SKM-1 treated with dmso at 0.1 percent for 144 hours (cell line): ENCODE measurements at regions not wholly inside any gene's neighbourhood (a gene's known extent, or its start where the extent isn't known, plus 50 kb on each side); places are given as distances from the start of the nearest gene placed in this dataset.

Source experiments
- DNase-seq: peaks from one replicate; lab custom pipeline; 2025; ENCODE audit not compliant: unreplicated experiment; lab: John Stamatoyannopoulos, UW

DNA sequence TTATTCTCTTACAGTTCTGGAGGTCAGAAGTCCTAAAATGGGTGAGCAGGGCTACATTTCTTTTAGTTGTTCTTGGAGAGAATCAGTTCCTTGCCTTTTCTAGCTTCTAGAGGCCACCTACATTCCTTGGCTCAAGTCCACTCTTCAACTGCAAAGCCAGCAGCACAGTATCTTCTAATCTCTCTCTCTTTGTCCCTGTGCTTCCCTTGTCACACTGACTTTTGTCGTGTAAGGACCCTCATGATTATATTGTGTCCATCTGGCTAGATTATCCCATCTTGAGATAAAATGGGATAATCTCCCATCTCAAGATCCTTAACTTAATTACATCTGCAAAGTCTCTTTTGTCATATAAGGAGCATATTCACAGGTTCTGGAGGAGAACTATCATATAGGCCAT lies 359.0 kb downstream of the ADRA2A start:
- no peak for DNase-seq

DNA sequence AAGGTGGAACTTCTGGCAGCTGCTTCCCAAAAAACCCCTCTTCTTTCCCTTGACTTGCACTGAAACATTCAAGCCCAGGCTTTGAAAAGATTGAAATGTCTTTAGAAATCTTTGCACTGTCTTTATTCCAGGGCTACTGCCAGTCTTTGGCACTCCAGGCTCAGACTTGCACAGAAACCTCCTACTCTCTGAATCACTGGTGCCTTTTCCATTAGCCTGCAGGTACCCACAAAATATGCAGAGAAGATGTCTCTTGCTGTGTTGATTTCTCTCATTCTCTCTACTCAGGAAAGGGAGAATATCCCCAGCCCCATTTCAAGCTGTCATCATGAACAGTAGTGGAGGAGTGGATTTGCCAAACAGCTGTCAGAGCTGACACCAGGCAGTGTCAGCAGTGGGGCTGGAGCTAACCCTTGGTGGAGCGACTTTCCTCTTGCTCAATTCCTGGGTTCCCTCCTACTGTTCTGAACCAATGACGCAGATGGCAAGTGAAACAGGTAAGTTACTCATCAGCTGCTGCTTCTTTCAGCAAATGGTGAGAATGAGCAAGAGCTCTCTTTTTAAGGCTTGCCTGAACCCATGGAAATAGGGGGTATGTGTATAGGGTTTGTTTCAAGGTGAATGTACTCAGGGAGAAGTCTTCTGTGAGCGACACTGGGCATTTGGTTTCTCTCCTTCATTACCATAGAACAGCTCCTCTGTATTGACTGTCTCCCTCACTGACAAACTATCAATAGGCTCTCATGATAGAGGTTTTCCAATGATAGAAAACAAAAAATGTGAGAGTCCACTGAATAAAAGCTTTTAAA lies 362.4 kb downstream of the ADRA2A start:
- no peak for DNase-seq

DNA sequence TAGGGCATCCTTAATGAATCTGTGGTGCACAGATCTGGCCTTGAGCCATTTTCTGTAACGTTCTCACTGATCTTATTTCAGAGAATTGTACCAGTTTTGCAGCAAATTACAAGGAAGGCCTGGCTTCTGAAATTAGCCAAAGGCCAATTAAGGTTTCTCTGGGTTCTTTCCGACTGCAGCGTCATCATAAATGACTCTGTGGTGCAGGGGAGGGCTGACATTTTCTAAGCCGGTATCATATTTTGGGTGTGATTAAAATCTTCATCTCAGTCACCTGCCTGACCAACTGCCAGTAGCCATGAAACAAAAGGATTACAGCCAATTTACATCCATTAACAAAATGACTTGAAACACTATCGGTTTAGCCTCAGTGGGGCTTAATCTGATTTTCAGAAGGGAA lies 363.7 kb downstream of the ADRA2A start:
- no peak for DNase-seq

DNA sequence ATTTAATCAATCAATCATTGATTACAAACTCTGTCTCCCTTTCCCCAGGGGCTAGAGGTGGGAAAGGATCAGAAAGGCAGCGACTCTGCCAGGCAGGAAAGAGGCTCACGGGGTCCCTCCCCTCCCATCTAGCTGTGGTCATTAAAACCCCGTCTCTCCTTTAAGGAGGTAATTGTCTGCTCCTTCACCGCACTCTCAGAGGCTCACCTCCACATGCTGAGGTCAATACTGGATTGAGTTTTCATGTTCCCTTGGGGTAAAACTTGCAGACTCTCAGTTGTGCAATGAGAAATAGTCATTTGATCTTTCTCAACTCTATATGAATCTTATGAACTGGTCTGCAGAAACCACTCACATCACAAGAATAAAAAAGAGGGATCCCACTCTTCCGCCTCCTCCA lies 368.8 kb downstream of the ADRA2A start:
- DNase-seq, result no peak

DNA sequence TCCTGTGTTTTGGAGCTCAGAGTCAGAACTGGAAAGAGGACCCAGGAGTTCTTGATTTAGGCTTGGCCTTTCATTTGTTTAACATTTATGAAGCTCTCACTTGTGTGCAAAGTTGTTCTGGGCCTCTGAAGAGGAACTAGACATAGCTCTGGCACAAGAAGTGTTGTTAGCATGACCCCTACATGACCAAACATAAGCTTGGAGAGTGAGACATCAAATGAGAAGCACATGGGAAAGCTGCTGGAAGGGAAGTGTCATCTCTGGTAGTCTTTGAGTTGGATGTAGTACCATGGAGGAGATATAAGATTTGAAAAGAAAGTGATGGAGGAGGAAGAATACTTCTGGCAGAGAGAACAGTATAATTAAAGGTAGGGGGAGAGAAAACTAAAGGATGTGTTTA lies 370.1 kb downstream of the ADRA2A start:
- DNase-seq, result no peak

DNA sequence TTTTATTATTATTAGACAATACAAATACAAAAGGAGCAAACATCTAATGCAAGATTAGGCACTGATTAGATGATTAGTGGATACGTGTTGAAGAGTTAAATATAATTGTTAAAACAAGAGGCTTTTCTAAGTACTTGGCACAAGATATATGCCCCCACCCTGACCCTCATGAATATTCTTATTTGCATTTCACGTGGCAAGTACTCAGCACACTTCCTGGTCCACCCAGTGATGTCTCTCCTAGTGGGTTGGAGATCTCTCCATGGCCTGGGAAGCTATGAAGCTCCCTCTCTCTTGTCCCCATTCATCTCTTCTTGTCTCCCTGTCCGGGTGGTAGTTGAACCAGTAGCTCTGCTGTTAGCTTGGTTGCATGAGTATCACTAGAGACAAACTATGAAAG lies 375.3 kb downstream of the ADRA2A start:
- DNase-seq, result no peak

DNA sequence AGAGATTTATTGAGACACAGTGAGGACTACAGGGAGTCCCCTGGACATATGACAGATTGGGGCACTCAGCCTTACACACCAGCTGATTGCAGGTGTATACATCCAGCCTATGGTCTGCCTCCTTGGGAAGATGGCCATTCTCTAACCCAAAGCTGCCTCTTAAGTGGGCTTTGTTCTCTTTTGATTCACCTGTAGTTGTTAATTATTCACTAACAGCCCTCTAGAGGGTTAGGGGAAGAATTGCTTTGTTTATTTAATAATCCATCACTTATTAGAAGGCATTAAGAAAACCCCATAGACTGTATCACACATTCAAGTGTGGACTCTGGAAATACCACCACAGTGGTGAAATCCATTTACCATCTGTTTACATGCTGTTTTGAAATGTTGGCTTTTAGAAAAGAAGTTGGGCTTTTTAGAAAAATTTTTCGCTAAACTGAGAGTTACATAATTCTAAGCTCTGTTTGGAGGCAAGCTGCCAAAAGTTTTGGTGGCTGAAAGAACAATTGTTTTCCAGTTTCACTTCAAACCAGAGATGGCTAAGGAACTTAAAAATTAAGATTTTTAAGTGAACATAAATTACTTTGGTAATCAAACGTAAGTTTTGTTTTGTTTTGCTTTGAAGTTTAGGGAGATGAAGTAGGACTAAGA lies 379.1 kb downstream of the ADRA2A start:
- DNase-seq, result no peak

DNA sequence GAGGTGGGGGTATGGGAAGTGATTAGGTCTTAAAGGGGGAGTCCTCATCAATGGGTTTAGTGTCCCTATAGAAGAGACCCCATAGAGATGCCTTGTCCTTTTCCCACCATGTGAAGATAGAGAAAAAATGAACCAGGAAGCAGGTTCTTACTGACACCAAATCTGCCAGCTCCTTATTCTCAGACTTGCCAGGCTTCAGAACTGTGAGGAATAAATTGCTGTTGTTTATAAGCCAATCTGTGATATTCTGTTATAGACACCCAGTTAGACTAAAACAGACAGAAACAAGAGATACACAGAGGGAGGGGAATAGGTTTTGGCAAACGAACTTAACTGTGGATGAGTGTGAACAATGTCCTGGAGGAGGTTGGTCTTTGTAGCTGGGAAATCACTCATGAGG lies 381.4 kb downstream of the ADRA2A start:
- DNase-seq, result no peak

DNA sequence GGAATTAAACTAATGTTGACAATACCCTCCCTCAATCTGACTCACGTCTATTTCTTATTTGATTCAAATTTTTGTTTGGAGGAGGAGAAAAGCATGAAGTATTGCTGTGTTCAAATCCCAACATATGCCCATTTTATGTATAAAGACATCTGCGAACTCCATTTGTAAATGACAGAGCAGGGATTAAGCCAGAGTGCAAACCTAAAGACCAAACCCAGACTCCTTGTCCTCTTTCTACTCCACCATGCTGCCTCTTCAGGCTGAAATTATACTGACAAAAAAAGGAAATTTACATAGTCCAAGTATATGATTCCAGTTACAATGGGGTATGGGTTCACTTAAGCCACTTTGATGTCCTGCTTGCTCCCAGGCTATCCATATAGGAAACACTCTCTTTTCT lies 383.1 kb downstream of the ADRA2A start:
- no peak for DNase-seq

DNA sequence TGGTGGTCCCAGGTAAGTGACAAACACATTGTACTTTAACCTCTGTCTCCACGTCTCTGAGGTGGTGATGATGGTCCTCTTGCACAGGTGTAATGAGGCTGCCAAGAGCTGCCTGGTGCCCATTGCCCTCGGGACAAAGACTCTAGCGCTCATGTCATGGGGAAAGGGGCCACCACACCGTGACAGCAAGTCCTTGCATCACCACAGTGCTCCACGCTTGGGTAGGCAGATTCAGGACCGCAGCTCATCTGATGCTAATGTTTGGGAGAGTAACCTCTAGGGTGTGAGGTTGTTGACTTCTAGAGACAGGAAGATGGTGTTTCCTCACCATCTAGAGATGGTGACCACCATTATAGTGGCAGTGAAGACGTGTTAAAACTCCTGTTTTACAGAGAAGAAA lies 395.6 kb downstream of the ADRA2A start:
- no peak for DNase-seq

DNA sequence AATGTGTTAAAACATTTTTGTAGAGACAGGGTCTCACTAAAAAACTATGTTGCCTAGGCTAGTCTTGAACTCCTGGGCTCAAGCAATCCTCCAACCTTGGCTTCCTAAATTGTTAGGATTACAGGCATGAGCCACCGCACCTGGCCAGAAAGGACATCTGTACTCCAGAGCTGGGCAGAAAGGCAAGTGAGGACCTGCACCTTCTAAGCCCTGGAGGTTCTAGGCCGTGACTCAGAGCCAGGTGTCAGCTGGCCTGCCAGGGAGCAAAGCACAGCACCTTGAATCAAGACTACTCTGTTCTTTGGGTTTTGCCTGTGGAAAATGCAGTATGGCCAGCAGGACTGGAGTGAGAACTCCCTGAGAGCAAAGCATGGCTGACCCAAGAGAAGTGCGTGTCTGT lies 396.5 kb downstream of the ADRA2A start:
- no peak for DNase-seq

DNA sequence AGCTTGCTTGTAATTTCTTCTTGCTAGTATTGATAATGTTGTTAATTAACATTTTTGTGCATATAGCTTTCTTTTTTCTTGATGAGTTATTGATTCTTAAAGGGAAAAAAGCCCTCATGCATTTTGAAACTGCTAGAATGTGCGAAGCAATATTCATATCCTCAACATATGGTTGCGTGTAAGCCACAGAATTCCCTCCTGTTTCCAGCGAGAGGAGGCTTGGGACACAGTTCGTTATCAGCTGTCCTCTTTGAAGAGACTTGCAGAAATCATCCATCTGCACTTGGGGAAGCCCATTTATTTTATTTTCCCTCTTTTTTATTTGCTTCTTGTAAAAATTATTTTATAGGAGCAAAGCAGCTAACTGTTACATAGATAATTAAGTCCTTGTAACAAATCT lies 398.0 kb downstream of the ADRA2A start:
- DNase-seq, result no peak

DNA sequence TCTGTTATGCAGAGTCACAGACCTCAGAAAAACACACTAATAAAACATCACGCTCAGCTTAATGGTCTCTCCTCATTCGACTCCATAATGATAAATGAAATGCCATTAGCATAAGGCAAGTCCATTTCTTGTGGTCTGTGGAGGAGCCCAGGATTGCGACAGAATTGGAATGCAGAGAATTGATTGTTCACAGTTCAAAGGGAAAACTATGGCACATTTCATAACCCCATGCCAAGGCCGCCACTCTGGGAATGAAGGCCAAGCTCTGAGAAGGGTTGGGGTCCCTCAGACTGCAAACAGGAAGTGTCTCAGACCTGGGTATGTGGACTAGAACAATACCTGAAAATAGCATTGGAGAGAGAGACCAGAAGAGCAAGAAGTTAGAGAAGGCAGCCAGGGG lies 398.9 kb downstream of the ADRA2A start:
- no peak for DNase-seq

DNA sequence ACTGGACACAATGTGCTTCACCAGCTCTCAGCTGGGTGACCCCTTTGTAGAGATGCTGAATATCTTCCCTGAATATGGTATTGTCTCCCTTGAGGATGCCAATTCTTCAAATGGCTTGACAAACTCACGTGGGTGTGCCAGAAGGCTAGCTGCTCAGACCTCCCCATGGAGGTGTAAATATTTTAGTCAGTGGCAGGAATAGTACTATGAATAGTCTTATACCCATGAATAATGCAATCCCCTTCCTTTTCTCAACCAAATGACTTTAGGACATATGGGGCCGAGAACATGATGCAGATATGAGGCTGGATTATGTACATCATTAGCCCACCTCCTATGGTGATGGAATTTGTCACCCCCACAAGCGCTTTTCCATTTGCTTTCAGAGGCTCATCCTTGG lies 401.8 kb downstream of the ADRA2A start:
- DNase-seq, result no peak

DNA sequence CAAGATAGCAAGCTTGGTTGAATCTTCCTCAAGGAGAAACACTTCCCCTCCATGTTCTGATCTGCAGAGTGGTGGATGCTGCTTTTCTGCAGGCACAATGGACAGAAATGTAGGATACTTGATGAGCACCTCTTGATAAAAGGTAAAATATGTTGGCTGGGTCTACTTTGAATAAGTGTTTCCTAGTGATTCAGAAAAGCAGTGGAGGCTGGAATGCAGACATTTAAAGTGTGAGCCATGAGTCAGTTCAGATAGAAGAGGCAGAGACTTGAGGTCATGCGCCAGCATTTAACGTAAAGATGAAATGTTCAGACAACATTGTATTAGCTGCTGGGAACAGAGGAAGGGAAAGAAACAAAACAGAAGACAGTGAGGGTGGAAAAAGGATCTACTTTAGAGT lies 403.1 kb downstream of the ADRA2A start:
- no peak for DNase-seq

DNA sequence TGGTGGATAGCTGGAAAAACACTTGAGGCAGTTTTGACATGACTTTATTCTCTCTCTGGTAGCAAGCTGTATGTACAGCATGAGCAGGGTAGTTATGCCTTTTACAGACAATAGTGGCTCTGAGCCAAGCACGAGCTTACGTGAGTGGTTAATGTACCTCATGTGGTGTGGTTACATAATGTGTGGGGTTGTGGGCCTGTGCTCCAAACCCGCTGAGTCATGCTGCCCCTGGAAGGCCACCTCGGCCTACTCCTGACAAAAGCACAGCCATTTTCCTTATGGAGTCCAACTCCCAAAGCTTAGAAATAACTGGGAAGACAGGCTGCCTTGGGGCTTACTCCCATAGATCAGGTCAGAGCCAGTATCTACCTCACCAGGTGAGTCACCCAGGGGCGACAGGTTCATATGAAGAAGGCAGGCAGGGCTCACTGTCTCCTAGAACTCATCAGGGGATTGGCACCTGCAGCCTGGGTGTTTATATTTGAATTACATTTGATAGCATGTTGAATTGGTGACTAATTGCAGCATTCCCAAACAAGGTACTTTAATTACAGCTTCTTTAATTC lies 404.5 kb downstream of the ADRA2A start:
- DNase-seq, result no peak

DNA sequence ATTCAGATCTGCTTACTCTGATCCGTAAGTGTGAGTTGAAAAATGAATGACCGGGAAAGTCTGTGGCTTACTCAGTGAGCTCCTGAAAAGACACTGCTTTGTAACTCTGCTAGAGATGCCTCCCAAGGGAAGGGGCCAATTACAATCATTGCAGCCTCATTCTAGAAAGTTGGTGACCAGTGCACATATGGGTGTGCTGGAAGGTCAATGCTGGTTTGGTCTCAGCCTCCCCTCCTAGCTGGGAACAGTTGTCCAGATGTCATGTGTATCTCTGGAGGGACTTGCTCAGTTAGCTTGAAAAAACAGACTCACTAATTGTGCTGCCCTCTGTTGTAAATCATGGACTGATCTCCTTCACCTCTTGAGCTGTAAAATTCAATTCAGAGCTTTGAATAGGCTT lies 405.0 kb downstream of the ADRA2A start:
- no peak for DNase-seq

DNA sequence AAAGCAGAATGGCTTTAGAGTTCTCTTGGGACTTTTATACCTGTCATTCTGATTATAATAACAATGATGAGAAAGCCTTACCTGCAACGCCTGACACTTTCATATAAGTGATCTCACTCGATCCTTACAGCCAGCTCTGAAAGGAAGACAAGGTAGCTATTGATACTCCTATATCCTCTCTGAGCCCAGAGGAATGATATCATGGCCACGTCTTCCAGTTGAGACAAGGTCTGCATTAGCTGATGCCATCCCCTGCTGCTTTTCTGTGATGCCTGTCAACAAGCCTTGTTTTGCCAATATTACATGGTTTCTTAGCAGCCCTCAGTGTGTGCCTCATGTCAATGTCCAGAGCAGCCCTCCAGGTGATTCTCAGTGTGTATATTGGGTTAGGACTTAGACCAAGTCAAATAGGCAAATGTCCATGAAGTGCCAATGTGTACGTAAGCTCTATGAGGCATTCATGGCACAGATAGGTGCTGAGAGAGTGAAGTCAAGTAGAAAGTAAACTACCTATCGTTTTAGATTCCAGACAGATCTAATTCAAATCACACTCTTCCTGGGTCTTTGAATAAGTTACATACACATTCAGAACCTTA lies 405.9 kb downstream of the ADRA2A start:
- no peak for DNase-seq

DNA sequence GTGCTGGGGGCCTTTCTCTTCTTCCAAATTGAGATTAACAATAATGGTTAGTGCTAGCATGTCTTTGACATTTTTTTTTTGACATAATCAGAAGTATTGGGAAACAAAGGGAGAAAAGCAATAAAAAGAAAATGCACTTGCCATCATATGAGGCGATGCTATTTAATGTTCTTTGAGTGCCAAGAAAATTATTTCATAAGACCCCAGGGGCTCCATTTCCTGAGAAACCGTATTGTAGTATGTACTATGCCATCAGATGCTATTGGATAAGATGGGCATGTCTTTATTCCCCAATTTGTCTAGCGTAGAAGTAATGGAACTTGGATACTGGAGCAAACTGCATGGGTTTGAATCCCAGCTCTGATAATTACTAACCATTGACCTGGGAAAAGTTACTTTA lies 408.9 kb downstream of the ADRA2A start:
- DNase-seq, result no peak

DNA sequence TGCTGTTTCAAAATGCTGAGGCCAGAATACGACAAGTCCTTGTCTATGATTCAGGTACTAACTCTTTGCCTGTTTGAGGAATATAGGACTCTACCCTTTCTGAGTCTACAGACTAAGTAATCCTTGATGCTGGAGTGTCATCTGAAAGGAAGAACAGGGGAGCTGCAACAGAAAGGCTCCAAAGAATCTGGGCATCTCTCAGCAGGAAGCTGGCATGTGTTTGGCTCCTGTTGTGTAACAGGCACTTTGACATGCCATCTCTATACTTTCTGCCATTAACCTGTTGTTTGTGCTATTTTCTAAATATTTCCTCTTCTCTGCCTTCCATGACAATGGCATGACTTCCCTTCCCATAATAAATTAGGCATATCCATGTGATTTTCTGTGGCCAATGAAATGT lies 409.5 kb downstream of the ADRA2A start:
- DNase-seq, result no peak

DNA sequence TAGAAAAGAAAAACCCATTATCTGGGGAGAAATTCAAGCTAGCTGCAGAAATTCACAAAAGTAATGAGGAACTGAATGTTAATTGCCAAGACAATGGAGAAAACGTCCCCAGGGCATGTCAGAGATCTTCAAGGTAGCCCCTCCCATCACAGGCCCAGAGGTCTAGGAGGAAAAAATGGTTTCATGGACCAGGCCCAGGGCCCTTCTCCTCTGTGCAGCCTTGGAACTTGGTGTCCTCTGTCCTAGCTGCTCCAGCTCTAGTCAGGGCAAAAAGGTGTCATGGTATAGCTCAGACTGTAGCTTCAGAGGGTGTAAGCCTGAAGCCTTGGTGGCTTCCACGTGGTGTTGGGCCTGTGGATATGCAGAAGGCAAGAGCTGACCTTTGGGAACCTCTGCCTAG lies 411.8 kb downstream of the ADRA2A start:
- DNase-seq, result no peak

DNA sequence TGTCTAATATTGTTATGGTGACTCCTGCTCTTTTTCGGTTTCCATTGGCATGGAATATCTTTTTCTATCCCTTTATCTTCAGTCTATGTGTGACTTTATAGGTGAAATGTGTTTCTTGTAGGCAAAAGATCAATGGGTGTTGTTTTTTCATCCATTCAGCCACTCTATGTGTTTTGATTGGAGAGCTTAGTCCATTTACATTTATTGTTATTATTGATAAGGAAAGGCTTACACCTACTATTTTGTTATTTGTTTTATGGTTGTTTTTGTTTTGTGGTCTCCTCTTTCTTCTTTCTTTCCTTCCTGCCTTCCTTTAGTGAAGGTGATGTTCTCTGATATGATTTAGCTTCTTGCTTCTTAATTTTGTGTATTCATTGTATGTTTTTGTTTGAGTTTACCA lies 414.3 kb downstream of the ADRA2A start:
- no peak for DNase-seq
